Heart left ventricle (tissue), 13 donors: ENCODE measurements at regions not wholly inside any gene's neighbourhood (a gene's known extent, or its start where the extent isn't known, plus 50 kb on each side); places are given as distances from the start of the nearest gene placed in this dataset.

Experiments used
- POLR2A ChIP-seq, 2 donors: fragments of 450-650 bp; IDR thresholded peaks; one replicate each; pipeline ENCODE4 v1.6.1; 2017; ENCODE audit warnings: antibody characterized with exemption in 2 of 2, mild to moderate bottlenecking in 2 of 2, moderate library complexity in 2 of 2
- TF ChIP-seq, protein P1 (sequence below), 12 donors: fragments of 200-600 bp; sonication (generic) in 4 of 12; IDR thresholded peaks; one replicate each; pipeline versions ENCODE4 v1.5.0 to v1.8.0; 2018 to 2022; ENCODE audit warnings: antibody characterized with exemption in 12 of 12, mild to moderate bottlenecking in 5 of 12
- donor health status: ischemic (EF 13 %, LVEDD 7.1; RV severe dilation, severe dysfunction).
- donor health status: DM: no; HTN: yes; CAD: no.
- donor health status: DM: no; HTN: no; CAD: no.
- donor health status: ischemic (EF 25% LVEDD 6.9; RV normal size, moderate dysfunction).
- donor health status: ischemic (EF 25% LVEDD 5.7; RV mildly dilated, moderate dysfunction).
- donor health status: ischemic (EF 35%, LVEDD 5.7; RV mildly dilated, moderate dysfunction).
- donor health status: nonischemic (EF 11% LVEDD 7.7; RV severe dilation, severe dysfunction).
- donor health status: DM: yes; HTN: yes; CAD: no.
- donor health status: PGD.
- donor health status: ischemic (EF 29% LVEDD 5.4; RV normal size, mild dysfunction).
- donor health status: nonischemic (EF 23%, LVEDD 6.1; RV moderate dilation, normal function).

GRCh38 chr14:29233188-29233587 is 466.6 kb downstream of the FOXG1 start:
- TF ChIP-seq POLR2A (IDR thresholded peaks at IDR 0.05) = no peak
- TF ChIP-seq, protein P1, sequence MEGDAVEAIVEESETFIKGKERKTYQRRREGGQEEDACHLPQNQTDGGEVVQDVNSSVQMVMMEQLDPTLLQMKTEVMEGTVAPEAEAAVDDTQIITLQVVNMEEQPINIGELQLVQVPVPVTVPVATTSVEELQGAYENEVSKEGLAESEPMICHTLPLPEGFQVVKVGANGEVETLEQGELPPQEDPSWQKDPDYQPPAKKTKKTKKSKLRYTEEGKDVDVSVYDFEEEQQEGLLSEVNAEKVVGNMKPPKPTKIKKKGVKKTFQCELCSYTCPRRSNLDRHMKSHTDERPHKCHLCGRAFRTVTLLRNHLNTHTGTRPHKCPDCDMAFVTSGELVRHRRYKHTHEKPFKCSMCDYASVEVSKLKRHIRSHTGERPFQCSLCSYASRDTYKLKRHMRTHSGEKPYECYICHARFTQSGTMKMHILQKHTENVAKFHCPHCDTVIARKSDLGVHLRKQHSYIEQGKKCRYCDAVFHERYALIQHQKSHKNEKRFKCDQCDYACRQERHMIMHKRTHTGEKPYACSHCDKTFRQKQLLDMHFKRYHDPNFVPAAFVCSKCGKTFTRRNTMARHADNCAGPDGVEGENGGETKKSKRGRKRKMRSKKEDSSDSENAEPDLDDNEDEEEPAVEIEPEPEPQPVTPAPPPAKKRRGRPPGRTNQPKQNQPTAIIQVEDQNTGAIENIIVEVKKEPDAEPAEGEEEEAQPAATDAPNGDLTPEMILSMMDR (IDR thresholded peaks at IDR 0.05) = no peak
